GM21390 (cell line): ENCODE measurements at regions not wholly inside any gene's neighbourhood (a gene's known extent, or its start where the extent isn't known, plus 50 kb on each side); places are given as distances from the start of the nearest gene placed in this dataset.

Experiments
- ATAC-seq: cut with Tn5 transposase; IDR thresholded peaks from one replicate; pipeline ENCODE4 v1.9.1; 2021; ENCODE audit not compliant: unreplicated experiment

DNA sequence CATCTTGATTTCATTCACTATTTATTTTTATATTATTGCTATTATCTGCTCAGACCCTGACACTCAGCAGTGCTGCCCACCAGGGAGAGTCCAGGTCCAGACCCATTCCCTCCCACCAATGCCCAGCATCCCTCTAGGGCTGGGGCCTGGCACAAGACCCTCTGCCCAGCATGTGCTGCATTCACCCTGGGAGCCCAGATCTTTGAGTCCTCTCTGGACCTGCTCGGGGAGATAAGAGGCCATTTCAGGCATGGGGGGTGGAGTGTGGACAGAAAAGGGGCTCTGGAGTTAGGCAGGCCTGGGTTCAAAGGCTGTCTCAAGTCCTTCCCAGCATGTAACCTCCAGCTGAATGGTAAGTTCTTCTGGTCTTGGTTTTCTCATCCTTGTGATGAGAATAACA lies 209.6 kb downstream of the CYP26B1 start:
- ATAC-seq, result no peak

DNA sequence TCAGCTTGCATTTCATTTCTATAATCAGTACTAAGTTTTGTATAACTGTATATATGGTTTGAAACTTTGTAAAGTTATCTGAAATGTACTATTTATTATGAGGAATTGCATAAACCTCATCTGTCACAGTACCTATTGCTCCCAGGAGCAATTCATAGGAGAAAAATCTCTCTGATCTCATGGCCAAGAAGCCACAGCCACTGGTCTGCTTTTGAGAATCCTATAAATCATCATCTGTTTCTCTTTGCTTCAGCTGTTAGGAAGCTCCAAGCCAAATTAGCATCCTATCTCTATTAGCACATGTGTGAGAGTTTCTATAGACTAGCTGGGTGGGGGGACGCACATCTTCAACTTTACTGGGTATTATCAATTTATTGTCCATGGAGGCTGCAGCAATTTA lies 210.3 kb downstream of the CYP26B1 start:
- ATAC-seq, result no peak

DNA sequence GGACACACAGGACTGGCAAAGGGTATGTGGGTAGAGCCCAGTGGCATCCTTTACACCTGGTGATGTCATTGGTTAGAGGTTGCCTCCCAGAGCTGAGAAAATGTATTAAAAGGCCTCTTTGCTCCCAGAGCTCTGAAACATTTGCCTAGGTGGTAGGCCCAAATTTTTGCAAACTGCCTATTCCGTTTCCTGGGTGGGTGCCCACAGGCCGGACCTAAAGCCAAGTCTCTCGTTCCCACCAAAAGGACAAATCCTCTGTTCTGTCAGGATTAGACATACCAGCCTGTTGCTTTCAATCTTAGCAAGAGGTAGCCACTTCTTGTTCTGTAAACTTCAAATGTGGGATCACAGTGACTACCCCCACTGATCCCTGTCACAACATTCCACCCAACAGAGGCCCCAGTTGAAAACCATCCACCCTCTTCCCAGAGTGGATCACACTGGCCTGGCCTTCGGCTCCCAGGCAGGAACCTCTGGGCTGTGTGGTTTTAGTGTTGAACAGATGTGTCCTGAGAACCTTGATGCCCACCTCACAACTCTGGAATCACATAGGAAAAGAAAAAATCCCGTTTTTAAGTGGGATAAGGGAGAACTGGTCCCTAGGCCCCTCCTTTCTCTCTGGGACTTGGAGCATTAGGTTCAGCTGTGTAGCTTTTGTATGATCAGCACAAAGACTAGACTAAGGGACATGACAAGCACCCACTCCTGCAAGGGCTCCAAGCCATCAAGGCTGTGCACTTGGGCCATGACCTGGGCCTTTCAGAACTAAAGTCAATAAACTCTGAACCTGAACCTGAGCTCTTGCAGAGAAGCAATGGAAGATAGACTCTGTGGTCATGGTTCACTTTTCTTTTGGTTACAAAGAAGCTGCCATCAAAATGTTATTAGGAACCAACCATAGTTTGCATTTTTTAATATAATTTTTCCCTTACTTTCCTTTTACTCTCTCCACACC lies 211.3 kb downstream of the CYP26B1 start:
- no peak for ATAC-seq

DNA sequence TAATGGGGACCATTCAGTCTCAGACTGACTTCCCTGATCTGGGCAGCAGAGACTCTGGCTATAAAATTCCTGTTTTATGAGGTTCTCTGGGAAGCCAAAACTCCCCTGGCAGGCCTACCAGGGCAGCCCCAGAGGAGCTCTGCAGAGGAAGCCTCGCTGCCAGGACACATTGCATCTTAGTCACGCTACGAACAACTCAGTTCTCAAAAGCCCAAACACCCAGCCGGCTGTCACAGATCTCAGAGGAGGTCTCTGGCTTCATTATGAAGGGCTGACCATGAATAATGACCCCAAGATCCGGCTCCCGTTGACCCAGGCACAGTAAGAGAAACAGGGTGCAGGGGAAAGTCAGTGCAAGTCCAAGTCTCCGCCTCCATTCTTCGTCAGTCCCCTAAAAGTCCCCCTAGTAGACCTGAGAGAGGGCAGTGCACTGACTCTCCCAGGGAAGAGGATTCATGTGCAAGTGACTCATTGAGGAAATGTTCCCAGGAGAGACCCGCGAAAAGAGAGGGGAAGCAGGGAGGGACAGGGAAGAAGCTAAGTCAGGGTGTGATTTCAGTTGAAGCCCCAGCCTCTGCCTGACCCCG lies 212.3 kb downstream of the CYP26B1 start:
- ATAC-seq, result no peak

DNA sequence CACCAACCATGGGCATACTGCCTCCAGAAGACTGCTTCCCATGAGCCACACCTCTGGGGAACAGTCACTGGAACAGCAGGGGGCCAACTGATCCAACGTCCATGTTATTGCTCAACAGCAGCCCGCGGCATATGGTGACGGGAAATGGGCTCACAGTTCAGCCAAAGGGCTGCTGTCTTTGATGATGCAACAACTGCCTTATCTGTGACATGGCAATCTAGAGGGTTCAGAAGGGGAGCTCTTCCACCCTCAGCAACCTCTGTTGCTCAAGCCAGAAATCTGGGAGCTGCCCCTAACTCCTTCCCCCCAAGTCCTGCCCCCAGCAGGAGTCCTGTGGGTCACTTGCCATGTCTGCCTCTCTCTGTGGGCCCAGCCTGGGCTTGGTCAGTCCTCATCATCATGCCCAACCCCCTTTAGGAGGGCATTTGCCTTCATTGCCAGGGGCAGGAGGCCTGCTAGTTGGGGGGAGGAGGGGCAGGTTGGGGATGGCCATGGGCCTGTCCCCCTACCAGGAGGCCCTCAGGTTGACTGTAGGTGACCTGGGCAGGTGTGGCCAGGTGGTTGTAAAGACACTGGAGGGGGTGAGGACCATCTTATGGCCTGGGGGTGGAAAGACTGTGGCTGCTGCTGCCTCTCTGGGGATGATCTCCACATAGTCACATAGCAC lies 212.9 kb downstream of the CYP26B1 start:
- no peak for ATAC-seq

DNA sequence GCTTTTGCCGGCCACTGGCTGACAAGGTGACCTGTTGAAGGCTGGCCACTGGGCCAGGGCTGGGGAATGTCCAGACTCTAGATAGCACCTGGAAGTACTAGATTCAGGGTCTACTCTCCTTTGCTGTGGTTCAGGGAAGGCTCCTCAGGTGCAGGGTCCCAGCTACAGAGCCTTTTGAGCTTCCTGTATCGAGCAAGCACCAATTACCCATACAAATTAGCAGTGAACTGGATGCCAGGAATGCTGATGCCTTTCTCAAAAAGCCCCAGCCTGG lies 213.4 kb downstream of the CYP26B1 start:
- ATAC-seq, result no peak

DNA sequence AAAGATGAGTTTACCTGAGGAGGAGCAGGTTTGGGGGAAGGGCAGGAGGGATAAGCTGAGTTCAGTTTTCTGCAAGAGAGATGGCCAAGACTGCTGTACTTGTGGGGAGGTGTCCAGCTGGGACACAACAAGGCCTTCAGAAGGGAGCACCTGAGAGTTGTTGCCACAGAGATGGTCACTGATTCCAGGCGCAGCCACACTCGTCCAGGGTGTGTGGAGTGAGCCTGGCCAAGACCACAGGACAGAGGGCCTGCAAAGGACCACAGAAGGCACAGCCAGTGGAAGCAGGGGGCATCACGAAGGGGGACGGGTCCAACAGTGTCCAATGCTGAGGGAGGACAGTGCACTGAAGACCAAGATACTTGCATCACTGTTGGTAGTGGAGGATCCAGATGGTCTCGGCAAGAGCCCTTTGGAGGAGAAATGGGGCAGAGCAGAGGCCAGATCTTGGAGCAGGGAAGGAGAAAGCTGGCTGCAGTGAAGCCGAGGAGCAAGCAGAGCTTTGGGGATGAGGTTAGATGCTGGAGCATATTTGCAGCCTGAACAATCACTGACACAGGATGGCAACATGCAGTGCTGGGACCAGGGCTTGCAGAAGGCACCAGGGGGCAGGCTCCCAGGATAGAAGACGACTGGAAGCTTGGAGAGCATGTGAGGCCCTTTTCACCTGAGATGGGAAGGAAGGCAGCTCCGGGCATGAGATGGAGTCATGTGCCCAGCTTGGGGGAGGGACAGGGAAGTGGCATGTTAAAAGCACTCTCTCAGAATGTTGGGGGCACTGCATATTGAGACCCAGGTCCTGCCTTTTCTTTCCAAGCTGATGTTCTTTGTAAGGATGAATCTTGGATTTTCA lies 214.0 kb downstream of the CYP26B1 start:
- no peak for ATAC-seq

DNA sequence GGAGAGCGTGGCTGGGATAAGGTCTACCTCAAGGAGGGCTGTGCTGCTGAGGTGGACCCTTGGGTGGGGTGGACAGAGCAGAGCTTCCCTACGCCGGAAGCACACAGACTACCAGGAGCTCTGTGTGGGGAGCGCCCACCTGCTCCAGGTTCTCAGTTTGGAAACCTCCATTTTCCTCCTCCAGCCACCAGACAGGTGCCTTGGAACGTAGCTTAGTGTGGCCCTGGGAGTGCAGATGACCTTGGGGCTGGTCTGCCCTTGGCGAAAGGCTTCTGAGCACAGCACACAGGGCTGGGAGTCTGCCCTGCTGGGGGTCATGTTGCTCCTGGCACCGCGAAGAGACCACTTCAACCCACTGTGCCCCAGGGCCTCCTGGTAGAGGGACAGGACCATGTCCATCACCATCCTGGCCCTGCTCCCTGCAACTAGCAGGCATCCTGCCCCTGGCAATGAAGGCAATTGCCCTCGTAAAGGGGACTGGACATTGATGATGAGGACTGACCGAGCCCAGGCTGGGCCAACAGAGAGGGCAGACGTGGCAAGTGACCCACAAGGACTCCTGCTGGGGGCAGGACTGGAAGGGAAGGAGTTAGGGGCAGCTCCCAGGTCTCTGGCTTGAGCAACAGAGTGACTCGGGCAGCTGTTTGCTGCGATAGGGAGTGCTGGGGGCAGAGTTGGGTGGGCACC lies 214.7 kb downstream of the CYP26B1 start:
- no peak for ATAC-seq

DNA sequence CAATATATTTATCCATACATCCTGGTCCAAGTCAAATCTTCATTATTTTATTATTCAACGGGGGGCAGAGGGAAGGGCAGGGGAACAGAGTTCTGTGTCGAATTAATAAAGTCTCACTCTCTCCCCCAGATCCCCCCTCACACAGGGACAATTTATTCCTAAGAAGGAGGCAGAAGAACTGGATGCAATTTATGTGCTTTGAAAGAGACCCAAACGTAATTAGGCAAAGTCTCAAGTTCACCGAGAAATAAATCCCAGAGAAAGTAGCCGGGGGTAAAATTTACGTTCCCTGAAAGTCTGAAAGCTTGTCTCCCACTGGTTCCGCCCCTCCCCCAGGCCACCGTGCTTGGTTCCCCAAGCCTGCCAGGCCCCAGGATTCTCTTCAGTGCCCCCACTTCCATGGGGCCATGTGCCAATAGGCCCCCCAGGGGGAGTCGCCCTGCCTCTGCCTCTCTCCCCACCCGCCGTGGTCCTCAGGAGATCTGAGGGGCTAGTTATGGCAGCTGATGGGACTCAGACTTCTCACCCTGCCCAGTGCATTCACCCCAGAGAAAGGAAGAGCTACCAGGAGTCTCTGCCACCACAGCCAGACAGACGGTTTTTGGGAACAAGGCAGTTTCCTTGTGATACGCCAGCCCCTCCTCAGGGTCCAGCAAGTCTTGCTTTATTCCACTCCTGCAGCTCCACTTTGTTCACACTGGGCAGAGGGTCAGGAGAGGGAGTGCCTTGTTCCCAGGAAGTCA lies 215.5 kb downstream of the CYP26B1 start:
- no peak for ATAC-seq

DNA sequence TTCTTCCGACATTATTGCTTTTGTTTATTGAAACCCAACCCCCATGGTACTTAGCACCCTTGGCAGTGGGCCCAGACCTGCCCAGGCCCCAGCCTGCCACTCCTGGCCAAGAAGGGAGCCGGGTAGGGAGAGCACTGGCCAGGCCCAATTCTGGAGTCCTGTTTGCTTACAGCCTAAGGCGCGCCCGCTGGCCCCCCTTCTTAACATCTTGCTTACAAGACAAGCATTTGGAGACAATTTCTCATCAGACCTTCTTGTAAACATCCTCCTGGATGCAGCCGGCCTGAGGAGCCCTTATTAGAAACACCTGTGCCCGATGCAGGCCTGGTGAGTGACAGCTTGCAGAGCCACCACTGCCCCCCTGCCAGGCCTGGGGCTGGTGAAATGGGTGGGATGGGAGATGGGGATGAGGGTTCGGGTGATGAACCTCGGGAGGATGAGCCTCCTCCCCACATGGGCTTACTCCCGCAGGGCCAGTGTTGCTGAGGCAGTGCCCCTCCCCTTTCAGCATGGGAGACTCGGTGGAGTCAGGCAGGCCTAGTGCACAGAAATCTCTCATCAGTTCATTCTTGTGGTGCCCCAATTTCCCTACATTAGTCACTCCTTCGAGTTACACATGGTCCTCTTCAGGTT lies 217.5 kb downstream of the CYP26B1 start:
- no peak for ATAC-seq

DNA sequence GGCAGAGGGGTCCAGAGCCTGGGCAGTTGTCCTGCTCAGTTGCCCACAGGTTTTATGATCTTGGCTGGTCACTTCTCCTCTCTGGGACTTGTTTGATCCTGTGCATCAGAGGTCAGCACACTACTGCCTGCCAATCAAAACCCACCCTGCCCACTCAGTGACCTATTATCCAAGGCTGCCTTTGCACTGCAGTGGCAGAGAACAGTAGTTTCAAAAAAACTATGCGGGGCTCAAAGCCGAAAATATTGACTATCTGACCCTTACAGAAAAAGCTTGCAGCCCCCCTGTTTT lies 218.2 kb downstream of the CYP26B1 start:
- ATAC-seq, result no peak

DNA sequence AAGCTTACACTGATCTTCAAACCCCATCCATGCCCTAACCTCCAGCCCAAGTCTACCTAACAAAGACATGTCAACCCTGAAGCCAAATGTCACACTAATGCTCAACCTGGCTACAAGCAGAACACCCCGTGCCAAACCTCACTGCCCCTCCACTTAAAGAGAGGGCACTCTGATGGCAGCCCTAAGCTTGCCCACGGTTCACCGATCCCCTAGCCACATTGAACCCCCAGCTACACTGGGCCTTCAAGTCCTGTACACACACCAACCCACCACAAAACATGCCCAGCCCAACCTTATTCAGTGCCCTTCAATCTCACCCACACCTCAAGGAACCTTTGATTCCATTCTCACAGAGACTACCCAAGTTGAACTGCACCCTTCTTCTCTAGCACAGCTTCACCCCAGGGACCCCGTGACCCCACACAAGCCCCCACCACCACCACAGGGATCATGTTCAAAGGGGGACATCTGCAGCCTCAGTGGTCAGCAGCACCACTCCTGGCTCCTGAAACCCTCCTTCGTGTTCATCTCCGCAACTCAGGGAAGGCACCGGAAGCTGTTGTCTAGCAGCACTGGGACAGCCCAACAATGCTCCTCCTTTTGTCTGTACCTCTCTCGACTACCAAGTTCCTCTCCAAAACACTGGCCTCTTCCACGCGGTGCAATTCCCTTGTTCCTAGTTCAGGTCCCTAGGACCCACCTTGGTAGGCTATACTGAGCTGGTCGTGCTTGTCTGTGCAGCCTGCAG lies 218.8 kb downstream of the CYP26B1 start:
- no peak for ATAC-seq

DNA sequence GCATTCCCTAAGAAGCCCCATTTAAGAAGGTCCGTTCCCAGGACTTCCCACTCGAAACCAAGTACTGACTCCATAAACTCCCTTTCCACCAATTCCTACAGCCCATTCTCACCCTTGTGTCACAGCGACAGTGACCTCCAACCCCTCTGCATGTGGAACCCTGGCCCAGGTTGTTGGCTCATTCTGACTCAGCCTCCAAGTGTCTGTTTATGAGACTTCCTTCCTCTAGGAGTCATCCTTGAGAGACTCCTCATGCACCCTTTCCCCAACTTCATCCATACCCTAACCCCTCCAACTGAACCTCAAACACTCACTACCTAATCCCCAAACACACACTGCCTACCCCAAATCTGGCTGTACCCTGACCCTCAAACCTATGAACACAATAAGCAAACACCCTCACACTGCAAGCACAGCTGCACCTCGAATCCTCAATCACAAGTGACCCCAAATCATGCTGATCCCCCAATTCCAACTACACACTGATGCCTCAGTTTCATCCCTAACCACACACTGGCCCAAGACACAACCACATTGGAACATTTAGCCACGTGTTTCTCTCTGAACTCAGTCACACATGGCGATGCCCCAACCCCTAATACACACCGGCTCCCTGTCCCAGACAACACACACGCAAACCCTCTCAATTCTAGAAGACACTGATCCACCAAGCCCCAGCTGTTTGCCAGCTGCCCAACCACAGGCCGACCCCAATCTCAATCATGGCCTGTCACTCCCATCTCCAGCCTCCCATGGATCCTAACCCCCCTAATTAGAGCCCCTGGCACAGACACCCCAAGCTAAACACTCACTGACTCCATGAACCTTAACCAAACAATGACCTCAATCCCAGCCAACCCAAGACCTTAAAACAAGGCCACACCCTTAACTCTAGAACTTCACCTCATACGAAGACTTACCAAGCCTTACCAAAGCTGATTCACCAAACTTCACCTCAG lies 219.6 kb downstream of the CYP26B1 start:
- ATAC-seq, result no peak

DNA sequence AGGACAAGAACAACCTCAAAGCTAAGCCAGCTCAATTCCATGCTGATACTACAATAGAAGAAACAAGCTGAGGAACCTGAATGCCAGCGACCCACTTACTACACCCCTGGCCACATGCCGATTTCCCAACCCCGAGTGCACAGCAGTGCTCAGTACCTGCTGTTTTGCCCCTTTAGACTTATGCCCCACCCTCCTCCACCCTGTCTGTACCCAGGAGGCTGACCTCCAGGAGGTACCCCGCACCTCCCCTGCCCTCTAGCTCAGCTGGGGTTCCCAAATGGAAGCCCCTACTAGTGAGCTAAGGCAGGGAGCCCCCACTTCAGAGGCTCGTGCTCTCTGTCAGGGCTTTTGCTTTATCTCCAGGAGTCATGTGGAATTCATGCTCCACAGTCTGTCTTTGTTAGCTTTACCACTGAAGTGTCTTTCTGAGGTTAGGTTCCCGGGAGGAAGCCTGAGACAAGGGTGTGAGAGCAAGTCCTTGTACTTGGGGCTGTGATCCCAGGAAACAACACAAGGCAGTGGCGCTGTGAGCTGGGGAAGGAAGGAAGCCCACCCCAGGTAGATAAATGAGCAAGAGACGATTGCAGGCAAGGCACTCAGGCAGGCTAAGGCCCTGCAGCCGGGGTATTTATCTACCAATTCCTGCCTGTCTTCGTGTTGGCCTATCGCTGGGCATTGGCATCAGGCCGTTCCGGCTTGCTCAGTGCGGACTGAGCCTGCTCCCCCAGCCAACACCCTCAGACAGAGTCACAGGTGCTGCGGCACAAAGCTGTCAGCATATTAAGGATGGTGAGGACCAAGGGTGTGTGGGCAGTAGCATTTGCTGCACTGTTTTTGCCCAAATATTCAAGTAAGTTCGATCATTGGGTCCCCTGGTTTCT lies 220.5 kb downstream of the CYP26B1 start:
- ATAC-seq, result no peak

DNA sequence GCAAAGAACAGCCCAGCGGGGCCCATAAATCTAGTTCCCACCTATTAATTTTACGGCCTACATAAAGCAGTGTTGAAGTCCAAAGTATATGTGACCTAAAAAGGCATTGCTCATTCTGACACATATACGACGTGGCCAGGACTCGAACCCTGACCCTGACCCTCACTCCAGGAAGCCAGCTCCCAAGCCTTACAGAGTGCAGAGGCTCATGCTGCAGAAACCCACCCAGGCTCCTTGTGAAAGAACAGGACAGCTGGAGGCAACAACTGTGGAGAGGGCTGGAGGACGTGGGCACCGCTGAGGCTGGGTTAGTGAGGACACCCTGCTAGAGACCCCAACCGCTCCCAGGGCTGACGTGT lies 221.6 kb downstream of the CYP26B1 start:
- ATAC-seq, result no peak

DNA sequence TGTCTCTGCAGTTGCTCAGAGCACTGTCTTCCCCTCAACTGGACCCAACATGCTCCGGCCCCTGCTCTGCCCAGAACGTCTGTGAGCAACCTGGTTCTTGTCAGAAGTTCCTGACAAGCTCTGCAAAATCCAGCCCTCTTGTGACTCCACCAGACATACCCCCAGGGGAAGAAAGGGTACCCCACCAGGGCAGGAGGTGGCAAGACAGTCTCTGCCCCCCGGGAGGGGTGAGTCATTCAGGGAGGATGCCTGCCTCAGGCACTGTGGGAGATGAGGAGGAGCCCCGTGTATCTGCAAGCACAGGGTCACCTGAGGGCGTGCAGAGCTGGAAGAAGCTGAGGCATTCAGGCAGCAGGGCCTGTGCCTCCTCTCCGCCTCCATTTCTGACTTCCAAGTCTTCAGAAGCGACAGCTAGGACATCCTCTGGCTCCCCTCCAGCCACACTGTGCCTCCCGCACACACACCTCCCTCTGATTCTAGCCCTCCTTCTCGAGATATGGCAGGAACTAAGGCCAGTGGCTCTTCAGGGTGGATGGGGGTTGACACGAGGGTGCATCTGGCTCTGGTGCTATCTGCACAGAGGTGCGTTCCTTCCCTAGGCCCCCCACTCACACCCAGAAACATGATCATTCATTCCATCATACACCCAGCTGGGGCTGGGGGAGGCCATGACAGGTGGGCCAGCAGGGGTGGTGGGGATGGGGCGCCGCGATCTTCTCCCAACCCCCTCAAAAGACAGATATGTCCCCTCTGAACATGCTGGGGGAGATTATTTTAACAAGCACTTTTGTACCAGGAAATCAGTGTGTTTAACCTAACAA lies 222.2 kb downstream of the CYP26B1 start:
- ATAC-seq, result no peak
